VCaP (cell line): ENCODE measurements at regions not wholly inside any gene's neighbourhood (a gene's known extent, or its start where the extent isn't known, plus 50 kb on each side); places are given as distances from the start of the nearest gene placed in this dataset.
"Not testable (repeated sequence)": the region's sequence is repeated elsewhere in the genome, so short reads cannot be mapped to it uniquely, and the experiment has no call there.

ENCODE experiments used
- H3K27ac ChIP-seq: fragments of 450-650 bp; 2 replicates; pipeline ENCODE4 v1.5.1; 2017
- TF ChIP-seq, protein P1 (sequence below): fragments of 450-650 bp; conservative IDR thresholded peaks from 2 replicates; pipeline ENCODE4 v1.5.1; 2017; ENCODE audit warnings: mild to moderate bottlenecking, moderate library complexity

DNA sequence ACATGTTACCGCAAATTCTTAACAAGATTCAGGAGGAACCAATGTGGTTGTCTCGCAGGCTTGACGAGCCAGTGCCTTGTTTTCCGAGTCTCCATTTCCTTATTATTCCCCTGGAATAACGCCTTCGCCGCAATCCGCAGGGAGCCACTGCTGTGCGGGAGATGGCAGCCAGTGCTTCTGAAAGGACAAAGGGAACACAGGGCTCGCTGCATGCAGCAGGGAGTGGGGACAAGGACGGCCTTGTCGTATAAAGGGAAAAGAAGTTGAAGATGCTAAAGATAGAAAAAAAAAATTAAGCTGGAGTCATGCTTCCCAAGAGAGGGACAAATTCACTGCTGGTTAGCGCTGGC, 221.4 kb downstream of the NDUFA10 start:
- TF ChIP-seq, protein P1, sequence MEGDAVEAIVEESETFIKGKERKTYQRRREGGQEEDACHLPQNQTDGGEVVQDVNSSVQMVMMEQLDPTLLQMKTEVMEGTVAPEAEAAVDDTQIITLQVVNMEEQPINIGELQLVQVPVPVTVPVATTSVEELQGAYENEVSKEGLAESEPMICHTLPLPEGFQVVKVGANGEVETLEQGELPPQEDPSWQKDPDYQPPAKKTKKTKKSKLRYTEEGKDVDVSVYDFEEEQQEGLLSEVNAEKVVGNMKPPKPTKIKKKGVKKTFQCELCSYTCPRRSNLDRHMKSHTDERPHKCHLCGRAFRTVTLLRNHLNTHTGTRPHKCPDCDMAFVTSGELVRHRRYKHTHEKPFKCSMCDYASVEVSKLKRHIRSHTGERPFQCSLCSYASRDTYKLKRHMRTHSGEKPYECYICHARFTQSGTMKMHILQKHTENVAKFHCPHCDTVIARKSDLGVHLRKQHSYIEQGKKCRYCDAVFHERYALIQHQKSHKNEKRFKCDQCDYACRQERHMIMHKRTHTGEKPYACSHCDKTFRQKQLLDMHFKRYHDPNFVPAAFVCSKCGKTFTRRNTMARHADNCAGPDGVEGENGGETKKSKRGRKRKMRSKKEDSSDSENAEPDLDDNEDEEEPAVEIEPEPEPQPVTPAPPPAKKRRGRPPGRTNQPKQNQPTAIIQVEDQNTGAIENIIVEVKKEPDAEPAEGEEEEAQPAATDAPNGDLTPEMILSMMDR = no peak
- H3K27ac ChIP-seq = no peak overlapping the region

DNA sequence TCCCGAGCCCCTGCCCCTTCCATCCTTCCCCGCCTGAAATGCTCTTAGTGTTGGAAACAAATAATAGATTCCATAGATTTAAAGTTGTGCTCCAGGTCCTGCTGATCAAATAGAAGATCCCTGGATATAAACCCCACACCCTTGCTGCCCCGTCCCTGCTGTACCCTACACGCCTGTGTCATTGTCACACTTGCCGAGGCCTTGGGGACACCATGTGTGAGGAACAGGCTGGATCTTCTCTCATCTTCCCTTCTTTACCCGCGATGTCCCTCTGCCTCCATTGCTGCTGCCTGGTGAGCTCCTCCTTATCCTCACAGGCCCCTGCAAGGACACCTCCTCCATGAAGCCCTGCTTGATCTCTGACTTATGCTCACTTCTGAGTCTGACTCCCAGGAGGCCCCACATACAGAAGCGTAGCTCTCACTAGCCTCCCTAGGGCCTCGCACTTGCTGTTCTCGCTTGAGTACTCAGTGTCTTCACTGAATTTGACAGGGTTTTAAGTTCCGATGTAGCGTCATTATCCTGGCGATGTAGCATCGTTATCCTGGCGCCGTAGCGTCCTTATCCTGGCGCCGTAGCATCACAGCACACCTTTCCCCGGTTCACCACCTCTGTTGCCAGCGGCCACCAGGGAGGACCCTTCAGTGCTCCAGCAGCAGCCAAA, 221.9 kb downstream of the NDUFA10 start:
- no peak overlapping the region for H3K27ac ChIP-seq
- TF ChIP-seq, protein P1 = no peak

DNA sequence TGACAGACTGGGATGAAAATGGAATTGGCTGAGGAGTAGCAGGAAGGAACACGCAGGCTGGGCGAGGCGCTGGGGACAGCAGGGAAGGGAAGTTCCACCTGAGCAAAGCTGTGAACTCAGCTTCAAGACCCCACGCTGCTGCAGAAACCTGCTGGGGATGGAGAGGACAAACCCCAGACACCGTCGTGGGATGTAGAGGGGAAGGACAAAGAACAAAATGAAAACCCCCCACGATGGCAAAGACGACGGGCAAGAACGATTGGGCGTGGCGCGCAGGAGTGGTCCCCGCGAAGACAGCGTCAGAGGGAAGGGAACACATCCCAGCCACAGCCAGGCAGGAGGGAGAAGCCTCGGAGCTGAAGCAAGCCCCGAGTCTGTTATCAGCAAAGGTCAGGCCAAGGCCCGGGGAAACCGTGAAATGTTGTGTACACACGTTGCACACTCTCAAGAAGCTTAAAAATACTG, 222.9 kb downstream of the NDUFA10 start:
- no peak overlapping the region for H3K27ac ChIP-seq
- TF ChIP-seq, protein P1 = no peak

DNA sequence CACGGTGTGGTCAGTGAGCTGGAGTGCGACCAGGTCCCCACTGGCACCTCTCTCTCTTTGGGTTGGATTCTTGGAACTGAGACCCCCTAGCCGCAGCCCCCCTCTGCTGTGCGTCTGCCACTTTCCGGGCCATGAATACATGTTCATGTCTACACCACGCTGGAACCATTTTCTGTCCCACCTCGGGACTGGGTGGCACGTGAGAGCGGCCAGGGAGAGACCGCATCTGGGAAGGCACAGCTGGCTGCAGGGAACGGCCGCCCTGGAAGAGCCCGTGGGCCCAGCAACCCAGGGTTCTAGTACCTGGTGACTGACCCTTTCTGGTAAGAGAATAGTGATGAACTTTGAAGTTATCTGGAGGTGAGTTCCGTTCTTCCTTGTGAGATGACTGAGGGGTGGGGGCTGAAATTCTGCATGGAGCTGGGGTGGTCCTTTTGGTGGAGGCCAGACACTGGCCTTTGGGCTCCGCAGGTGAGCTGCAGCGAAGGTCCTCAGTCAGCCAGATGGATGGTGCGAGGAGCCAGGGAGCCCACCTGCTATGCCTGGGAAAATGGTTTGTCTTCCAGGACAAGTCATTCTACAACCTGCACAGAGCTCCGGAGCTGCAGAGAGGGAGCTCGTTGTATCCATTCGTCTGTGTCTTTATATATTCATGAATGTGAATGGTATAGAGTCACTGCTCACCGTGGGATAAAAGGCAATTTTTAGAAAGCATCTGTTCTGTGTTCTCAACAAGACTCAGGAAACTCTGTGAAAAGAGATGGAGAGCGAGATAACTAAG, 223.5 kb downstream of the NDUFA10 start:
- H3K27ac ChIP-seq = no peak overlapping the region
- TF ChIP-seq, protein P1 = no peak

DNA sequence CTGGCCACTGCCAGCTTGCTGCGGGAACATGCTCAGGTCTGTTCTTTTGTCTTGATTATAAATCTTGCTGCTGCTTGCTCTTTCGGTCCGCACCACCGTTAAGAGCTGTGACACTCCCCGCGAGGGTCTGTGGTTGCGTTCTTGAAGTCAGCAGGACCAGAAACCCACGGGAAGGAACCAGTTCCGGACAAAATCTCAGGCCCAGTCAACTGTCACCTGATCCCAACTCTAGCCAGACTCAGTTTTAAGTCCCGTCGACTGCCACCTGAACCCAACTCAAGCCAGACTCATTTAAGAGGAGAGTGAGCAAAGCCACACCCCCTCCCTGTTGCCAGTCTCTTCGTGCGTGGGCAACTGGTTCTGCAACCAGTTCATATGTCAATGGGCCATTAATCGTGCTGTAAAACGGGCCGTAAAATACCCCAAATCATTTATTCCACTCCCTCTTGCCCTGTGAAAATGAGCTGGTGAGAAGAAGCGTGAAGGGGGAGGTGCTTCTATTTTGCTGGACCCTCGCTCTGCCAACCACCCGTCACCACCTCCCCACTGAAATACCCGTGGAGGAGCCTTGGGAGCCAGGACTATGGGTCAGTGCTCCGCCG, 224.3 kb downstream of the NDUFA10 start:
- H3K27ac ChIP-seq = no peak overlapping the region
- TF ChIP-seq, protein P1 = no peak

DNA sequence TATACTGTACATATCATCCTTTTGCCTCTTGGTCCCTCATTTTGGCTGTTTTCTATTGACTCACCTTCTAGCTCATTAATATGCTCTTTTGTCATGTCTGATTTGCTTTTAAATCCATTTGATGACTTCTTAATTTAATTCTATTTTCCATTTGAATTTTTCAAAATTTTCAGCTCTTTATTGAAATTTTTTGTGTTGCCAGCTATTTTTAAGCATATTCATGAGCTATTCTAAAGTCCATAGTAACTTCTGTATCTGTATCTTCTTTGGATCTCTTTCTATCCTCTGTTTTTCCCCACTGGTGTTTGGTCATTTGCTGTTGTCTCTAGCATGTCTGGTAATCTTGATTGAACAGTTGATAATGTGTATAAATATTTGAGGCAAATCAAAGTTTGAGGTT, 227.8 kb downstream of the NDUFA10 start:
- H3K27ac ChIP-seq = no peak overlapping the region
- TF ChIP-seq, protein P1 = no peak

GRCh38 chr2:239795761-239796160, 229.4 kb downstream of the NDUFA10 start:
- not testable (repeated sequence) for H3K27ac ChIP-seq

DNA sequence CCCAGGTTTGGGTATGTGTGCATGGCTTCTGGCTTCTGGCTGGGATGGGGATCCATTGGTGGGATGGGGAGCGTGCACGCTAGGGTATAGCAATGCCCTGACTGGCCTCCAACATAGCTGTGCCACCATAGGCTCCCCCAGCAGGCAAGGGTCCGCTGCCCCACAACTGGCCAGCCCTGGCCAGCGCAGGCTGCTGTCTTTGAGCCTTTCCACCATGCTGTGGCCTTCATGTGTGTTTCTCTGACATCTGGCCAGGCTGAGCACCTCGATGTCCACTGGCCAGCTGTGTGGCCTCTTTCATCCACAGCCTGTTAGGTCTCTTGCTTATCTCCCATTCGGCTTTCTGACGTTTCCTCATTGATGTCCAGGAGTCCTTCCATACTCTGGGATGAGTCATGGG, 231.3 kb downstream of the NDUFA10 start:
- no peak overlapping the region for H3K27ac ChIP-seq
- TF ChIP-seq, protein P1 = no peak
